HS-5 (cell line): ENCODE measurements at regions not wholly inside any gene's neighbourhood (a gene's known extent, or its start where the extent isn't known, plus 50 kb on each side); places are given as distances from the start of the nearest gene placed in this dataset.

Experiments
- DNase-seq: peaks from one replicate; pipeline ENCODE4 v3.0.0-alpha.2; 2012; ENCODE audit warnings: low read depth

DNA sequence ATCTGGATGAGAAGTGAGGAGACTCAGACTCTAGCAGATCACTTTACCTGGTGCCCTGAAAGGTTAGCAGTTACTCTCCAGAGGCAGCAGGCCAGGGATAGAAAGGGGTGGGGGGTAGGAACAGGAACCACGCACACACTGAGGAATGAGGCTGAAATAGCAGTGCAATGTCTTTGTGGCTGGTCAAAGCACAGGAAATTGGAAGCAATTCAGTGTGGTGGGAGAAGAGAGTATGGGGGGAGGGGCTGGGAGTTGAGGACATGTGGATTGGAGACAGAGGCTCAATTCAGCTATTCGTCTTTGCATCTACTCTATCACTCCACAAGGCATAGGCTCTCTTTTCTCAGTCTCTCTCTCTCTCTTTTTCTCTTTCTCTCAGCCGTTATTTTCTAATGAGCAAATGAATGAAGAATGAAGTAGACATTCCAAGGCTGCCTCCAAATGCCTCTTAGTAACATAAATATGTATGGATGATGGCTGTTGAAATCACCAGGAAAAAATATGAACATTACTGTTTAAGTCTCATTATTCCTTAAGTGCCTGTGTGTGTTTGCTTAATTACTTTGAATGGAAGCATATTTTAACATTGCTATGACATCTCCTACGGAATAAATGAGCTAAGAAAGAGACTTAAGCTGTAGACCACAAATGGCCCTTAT is 979.4 kb downstream of the TSN start:
- no peak for DNase-seq

DNA sequence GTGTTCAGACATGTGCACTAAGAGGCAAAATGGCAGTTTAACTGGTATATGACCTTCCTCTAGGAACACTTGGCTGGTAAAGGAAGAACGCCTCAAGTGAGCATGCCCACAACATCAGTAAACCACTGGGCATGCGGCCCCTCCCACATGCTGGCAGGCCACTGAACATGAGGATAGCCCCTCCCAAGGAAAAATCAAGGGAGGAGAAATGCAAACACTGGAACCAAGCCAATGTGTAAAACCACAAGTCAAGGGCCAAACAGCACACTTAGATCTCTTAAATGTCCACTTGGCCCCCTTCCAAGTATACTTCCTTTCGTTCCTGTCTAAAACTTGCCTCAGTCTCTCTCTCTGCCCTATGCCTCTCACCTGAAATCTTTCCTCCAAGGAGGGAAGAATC is 980.8 kb downstream of the TSN start:
- DNase-seq, result no peak

DNA sequence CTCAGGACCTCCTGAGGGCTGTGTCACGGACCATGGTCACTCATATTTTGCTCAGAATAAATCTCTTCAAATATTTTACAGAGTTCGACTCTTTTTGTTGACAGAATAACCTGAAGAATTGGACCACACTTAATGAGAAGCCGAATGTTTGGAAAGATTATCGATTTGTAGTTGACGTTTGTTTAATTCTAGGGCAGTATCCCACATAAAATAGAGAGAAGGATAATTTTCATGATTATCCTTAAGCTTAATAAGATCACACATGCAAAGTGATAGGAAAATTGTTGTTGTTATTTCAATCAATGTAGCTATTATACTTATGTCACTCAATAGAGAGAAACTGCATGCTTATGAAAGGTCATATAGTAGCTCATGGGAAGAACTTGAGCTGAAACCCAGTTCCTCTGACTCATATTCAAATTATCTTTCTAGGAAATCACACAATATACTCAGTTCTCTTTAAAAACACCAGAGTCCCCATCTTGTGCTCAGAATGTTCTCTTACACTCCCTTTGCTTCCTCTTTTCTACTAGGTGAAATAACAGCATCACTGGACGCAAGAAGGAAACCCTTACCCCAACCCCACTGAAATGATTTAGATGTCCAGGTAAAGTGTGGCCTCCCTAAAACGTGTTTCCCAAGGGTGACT is 982.1 kb downstream of the TSN start:
- DNase-seq, result no peak

DNA sequence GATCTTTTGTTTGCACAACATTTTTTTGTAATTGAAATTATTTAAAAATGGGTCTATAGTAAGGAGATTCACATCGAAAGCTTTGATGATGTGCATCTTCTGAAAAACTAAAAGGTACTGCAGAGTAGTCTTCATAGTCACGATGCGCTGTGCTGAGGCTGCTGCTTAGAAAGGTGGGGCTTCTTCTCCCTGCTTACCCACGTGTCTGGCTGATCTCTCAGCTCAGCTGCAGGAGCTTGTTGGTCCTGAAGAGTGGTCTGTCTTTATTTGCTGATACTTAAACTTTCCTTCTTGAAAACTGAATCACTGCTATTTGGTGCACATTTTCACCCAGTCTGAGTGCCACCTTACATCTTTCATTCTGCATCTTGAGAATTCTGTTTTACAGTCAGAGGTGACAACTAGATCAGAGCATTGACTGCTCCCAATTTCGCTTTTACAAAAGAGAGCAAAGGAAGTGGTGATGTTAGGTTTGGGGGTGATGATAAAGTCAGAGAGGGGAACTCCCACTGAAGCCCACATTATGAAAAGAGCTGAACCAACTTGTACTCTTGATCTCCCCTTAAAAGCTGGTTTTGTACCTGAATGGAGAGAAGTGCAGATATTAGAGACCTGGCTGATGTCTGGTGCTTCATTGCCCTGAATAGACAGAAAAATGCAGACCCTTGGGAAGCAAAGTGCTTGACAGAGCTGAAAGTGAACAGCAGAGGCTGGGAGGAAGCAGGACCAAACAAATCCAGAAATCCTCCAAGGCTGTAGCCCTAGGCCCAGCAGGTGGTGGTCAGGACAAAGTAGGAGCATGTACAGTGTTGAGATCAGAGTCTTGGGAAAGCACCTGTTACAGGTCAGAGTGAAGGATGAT is 984.5 kb downstream of the TSN start:
- DNase-seq, result no peak

DNA sequence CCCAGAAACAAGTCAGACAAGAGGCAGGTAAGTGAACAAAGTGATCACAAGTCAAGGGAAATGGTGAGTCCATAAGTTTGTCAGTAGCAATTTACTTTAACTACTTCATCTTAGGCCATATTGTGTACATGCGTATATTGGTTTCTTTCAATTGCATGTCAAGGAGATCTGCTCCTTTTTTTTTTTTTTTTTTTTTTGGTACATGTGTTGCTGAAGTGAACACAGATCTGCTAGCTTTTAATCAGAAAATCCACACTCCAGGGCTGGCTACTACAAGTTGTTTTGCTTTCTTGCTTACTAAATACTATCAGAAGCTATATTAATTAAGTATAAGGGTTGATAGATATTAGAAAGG is 985.1 kb downstream of the TSN start:
- DNase-seq, result no peak

DNA sequence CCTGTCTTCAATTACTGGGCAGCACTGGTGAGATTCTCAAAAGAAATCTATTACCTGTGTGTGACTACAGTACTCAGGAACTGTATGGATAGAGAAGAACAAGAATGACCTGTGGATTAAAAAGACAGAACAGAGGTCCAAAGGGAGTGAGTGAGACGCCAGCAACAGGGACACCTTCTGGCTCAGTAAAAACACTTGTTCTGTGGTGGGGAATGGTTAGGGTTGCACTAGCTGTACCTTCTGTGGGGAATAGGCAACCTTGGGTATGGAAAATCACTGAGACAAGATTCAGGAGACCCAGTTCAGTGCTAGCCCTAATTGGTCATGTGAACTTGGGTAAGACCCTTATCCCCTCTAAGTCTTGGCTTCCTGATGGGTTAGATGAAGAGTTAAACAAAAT is 986.0 kb downstream of the TSN start:
- no peak for DNase-seq

DNA sequence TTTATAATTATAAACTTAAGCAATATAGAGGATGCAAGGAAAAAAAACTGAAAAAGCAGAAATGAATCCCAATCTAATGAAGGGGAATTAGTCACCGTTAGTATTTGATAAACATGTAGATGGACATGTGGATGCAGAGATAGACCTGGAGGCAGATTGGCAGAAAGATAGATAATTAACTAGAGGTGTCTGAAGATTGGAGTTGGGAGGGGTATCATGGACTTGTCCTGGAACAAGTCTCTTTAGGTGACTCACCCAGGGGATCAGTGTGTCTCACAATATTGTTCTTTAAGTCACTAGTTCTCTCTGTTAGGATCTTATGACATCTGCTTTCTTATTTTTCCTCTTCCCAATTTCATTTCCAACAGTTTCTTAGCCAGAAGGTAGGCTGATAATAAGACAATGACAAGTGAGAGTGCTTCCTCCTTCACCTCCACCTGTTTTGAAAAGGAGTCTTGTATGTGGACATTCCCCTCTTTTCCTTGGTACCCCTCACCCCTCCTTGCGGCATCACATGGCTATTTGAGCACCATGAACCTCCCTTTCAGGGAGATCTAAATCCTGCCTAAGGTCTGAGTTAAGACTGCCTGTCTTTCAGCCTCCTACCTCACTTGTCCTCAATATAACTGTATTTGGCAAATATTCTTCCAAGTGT is 987.7 kb downstream of the TSN start:
- no peak for DNase-seq

DNA sequence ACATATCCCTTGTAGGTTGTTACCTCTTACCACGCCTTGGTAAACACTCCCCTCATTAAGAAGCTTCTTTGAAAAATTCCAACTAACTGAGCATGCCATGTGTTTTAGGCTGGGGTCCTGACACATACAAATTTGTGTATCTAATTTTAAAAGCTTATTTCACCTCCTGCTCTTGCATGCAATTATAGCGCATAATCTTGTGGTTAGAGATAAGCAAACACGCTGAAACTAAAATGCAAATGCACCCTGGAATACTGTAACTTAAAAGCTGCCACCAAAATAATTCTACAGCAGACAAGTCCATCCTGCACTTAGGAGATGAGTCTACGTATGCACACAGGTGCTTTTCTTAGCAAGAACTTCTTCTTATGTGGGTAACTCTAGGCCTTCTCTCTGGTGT is 990.2 kb downstream of the TSN start:
- DNase-seq, result no peak

DNA sequence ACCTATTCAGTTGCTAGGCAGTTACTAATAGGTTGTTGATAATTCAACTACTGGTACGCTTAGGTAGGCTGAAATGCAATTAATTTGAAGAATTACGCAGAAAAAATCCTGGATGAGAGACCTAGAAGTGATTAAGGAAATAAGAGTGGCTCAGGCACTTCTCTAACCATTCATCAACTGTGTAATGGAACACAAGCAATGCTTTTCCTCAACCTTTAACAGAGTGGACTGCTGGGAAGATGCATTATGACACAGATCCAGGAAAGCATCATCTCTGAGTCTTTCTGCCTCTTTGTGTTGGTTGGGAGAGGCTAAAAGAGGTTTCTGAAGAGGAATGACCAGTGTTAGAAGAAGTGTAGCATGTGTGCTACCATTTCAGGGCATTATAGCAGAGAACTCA is 992.2 kb downstream of the TSN start:
- no peak for DNase-seq

DNA sequence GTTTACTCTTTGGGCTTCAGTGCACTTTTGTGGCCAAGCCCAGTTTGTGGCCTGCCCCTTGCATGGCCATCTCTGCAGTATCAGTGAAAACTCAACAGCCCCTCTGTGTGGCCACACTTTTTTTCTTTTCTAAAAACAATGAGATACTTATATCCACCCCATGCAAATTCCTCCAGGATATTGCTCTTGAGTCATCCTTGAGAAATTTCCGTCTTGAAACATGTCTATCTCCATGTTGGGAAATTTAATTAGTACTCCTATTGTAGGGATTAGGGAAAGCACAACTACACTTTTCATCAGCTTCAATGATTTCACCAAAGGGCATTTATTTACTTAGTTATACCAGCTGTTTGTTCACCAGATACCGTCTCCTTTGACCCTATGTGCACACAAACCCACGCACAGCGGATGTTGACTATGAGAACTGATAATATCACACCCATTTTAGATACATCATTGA is 993.1 kb downstream of the TSN start:
- peak; percentile 77 for DNase-seq

DNA sequence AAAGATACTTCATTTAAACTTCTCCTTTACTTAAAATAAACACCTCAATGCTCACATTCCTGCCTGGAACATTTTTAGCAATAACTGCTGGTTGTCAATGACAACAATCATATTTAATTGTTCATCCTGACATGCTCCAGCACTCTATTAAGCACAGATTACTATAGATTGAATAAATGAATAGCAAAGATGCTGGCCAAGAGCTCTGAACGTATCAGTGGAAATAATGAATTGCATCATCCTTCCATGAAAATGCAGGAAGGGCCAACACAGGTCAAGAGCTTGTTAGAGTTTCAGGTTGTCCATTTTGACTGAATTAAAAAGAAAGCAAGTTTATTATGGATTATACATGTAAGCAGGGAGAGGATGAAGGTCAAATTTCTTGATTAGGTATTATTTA is 994.0 kb downstream of the TSN start:
- no peak for DNase-seq

DNA sequence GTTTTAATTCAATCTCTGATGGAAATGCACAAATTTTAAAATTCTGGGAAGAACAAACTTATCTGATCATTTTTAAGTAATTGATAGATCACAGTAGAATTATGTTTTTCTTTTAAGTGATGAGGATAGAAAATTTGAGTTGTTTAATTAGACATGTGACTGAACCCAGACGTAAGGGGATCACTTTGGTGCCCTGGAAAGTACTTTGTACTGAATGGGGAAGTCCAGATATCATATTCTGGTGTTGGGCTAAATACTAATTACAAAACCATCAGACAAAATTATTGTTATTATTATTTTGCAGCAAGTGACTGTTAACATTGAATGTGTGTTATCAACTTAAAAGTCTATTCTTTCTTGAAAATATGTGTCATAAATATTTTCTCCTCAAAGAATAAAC is 994.6 kb downstream of the TSN start:
- DNase-seq, result no peak

DNA sequence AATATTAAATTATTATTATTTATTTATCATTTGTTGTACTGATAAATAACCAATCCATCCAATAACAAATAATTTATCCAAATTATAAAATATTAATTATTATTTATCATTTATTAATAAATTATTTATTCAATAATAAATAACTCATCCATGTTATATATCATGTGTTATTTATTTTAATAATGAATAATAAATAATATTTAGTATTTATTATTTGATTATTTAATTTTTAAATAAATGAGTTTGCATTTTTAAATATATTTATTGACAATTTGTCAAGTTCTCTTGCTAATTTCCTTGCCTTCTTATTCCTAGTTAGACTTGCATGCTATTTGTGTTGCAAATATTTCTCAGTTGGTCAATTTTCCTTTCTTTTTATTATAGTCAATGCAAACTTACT is 995.4 kb downstream of the TSN start:
- no peak for DNase-seq

DNA sequence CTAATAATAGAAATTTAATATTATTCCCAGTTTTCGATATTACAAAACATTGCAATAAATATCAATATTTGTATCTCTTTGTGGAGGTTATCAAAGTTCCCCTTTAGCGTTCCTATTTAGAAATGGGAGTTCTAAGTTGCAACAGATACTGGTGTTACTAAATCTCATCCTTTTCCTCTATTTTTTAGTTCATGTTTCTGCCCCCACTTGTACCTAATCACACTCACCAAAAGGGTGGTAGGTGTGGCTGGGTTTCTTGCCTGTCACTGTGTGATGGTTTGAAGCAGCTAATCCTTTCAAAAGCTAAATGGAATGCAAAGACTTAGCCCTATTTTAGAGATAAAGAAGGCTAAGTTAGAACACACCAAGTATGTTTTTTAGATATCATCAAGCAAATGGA is 997.9 kb downstream of the TSN start:
- no peak for DNase-seq

DNA sequence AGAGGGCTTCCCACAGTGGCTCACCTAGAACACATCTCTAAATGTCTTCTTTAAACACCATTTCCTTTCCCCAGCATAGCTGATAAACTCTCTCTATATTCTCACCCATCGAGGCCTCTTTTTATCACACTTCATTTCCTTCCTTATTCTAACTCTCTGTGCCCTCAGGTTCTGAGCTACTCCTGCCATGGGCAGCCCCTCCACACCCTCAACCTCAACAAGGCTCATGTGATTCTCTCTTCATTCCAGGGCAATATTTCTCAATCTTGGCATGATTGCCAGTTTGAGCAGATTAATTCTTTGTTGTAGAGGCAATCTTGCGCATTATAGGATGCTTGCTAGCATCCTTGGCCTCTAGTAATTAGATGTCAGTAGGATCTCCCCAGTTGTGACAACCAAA is 999.1 kb downstream of the TSN start:
- no peak for DNase-seq

DNA sequence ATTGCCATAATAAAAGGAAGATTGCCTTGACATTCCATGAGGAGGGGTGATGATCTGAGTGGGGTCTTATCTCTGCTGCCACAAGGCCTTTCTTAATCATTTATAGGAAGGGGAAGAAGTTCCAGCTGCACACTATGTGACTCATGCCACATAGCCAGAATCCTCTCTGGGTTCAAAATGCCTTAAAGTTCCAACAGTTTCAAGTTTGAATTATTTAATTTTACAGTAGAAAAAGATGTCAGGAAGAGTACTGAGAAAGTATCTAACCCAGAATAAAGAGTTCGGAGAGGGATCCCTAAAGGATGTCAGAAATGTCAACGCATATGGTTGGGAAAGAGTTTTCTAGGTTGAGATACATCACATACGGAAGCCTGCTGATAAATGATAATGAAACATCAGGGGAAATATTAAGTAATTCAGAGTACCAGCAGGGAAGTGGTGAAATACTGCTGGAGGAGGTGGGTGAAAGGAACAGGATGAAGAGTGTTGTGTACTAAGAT is 999.9 kb downstream of the TSN start:
- no peak for DNase-seq

DNA sequence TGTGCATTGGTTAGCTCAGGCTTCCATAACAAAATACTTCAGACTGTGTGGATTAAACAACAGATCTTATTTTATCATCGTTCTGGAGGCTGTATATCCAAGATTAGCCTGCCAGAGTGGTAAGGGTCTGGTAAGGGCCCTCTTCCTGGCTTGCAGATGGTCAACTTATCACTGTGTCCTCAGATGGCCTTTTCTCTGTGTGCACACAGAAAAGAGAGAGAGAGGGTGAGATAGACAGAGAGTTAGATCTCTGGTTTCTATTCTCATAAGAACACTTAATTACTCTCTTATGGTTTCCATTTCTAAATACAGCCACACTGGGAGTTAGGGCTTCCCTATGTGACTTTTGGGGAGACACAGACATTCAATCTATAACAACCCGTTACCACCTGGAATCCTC is 1003.5 kb downstream of the TSN start:
- DNase-seq, result no peak

DNA sequence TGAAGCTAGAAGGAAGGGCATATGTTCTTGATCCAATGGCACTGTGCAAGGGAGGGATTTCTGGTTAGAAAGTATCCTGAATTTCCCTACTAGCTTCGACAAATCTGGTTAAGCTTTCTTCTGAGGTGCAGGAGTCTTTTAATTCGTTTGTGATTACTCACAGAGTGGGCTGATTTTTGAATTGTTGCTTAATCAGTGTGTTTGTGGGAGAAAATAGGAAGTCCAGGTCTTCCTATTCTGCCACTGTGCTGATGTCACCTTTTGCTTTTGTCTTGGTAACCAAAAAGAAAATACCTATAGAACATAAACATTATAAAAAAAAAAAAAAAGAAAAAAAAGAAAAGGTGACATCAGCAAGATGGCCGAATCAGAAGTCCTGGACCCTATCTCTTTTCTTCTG is 1008.6 kb downstream of the TSN start:
- no peak for DNase-seq

DNA sequence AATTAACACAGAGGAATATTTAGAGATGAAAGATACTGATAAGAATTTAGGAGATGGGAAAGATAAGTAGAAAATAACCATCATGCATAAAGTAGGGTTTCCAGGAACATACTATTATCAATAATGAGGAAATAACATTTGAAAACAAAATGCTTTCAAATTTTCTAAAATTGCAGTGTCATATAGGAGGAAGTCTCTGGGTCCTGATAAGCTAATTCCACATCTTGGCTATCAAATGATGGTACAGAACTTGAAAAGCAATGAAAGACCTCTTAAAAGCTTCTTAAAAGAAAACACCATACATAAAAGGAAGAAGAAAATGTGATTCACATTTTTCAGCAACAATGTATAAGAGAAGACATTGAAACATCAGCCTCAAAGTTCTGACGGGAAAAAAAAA is 1024.8 kb downstream of the TSN start:
- no peak for DNase-seq

DNA sequence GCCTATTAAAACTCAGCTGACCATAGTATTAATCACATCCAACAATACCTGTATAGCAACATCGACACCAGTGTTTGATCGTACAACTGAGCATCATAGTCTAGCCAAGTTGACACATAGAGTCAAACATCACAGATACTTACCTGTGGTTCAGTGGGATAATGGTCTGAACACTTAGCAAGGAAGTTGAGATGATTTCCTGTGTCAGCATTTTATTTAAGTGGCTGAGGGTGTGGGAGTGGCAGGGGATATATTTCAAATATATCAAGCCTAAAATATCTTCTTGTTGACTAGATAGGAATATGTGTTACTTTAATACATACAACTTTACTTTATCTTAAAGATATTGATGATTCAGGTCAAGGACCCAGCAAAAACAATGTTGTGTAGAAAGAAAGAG is 1038.6 kb downstream of the TSN start:
- DNase-seq, result no peak

DNA sequence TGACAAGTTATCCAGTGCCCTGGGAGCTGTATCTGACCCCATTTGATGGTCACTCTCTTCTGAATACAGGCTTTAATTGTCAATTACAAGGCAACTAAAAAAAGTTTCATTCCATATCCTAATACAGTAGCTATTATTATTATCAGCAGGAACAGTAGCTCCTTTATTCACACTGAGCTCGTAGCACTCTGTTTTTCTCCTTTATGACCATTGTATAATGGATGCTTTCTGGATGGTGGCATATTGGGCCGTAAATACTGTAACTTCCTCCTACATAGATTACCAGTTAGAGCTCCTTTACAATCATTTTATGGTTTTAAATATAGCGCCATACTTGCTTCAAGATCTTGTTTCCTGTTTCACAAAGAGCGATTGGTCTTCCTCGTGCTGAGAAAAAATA is 1040.3 kb downstream of the TSN start:
- no peak for DNase-seq

DNA sequence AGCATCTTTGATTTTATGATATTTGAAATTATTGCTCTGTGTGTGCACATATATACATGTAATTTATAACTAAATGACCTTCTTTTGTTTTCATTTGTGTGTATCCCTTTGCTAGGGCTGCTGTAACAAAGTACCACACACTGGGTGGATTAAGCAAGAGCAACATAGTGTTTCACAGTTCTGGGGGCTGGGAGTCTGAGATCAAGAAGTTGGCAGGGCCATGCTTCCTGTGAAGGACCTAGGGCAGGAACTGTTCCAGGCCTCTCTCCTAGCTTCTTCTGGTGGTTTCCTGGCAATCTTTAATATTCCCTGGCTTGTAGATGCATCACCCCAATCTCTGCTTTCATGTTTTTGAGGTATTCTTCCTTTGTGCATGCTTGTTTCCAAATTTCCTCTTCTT is 1043.9 kb downstream of the TSN start:
- DNase-seq, result no peak

DNA sequence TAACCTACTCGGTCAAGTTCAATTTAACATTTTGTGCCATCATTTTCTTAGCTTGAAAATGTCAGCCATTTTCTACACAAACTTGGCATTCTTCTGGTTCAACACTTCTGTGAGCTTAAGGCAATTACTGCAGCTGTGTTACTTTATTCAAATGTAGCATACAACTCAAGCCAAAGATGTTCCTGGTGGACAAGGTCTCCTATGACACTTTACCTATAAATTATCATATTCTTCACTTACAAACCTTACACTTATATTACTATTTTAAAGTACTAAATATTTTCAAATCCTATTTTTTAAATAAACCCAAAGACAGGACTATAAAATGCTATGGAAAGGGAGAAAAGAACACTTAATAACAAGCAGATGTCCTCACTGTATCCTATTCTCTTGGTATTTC is 1045.3 kb downstream of the TSN start:
- no peak for DNase-seq
